MM.1S (cell line): ENCODE measurements at regions not wholly inside any gene's neighbourhood (a gene's known extent, or its start where the extent isn't known, plus 50 kb on each side); places are given as distances from the start of the nearest gene placed in this dataset.

Experiments used
- DNase-seq: peaks from one replicate; pipeline ENCODE4 v3.0.0-alpha.2; 2015
- H2AFZ ChIP-seq: fragments of 300-600 bp; sonication (generic); 2 replicates; pipeline ENCODE4 v1.6.0; 2016; ENCODE audit warnings: antibody characterized with exemption, low read length
- H3F3A ChIP-seq: fragments of 300-600 bp; sonication (generic); 2 replicates; pipeline ENCODE4 v1.6.1; 2016; ENCODE audit warnings: mild to moderate bottlenecking, antibody characterized with exemption, low read length, moderate library complexity, mixed read lengths; ENCODE audit not compliant: insufficient read depth
- H3K27ac ChIP-seq: fragments of 300-600 bp; sonication (generic); 2 replicates; pipeline ENCODE4 v1.5.1; 2016; ENCODE audit warnings: mild to moderate bottlenecking, low read length
- H3K27me3 ChIP-seq: fragments of 300-600 bp; sonication (generic); replicated peaks from 2 replicates; pipeline ENCODE4 v1.6.0; 2016; ENCODE audit warnings: low read length; ENCODE audit not compliant: insufficient read depth
- H3K36me3 ChIP-seq: fragments of 300-600 bp; sonication (generic); replicated peaks from 2 replicates; pipeline ENCODE4 v1.6.1; 2016; ENCODE audit warnings: mild to moderate bottlenecking, low read length, mixed read lengths; ENCODE audit not compliant: insufficient read depth
- H3K4me1 ChIP-seq: fragments of 300-600 bp; sonication (generic); 2 replicates; pipeline ENCODE4 v1.6.1; 2016; ENCODE audit warnings: low read length, mixed read lengths
- H3K4me2 ChIP-seq: fragments of 300-600 bp; sonication (generic); 2 replicates; pipeline ENCODE4 v1.6.0; 2016; ENCODE audit warnings: low read depth, low read length
- H3K4me3 ChIP-seq: fragments of 300-600 bp; sonication (generic); 2 replicates; pipeline ENCODE4 v1.5.1; 2016; ENCODE audit warnings: low read length, mixed read lengths
- H3K79me2 ChIP-seq: fragments of 300-600 bp; sonication (generic); 2 replicates; pipeline ENCODE4 v1.6.1; 2016; ENCODE audit warnings: mixed run types, low read length, mixed read lengths
- H3K9ac ChIP-seq: fragments of 300-600 bp; sonication (generic); 2 replicates; pipeline ENCODE4 v1.6.1; 2016; ENCODE audit warnings: low read length, mixed read lengths
- H3K9me2 ChIP-seq: fragments of 300-600 bp; sonication (generic); replicated peaks from 2 replicates; pipeline ENCODE4 v1.6.1; 2016; ENCODE audit warnings: mild to moderate bottlenecking, low read length, mixed read lengths; ENCODE audit not compliant: insufficient read depth
- H3K9me3 ChIP-seq: fragments of 300-600 bp; sonication (generic); replicated peaks from 2 replicates; pipeline ENCODE4 v1.6.1; 2016; ENCODE audit warnings: mild to moderate bottlenecking, low read length, mixed read lengths; ENCODE audit not compliant: insufficient read depth
- H4K20me1 ChIP-seq: fragments of 300-600 bp; sonication (generic); 2 replicates; pipeline ENCODE4 v1.6.1; 2016; ENCODE audit warnings: mild to moderate bottlenecking, low read length, moderate library complexity, mixed read lengths; ENCODE audit not compliant: insufficient read depth
- CTCF ChIP-seq: fragments of 300-600 bp; sonication (generic); IDR thresholded peaks from 2 replicates; pipeline ENCODE4 v1.5.1; 2016; ENCODE audit warnings: antibody characterized with exemption, low read length, mixed read lengths
- EZH2 ChIP-seq: fragments of 300-600 bp; sonication (generic); optimal IDR thresholded peaks from 2 replicates; pipeline ENCODE3; 2017; ENCODE audit warnings: low read depth, mild to moderate bottlenecking, antibody characterized with exemption, low read length, mixed read lengths
- EZH2phosphoT487 ChIP-seq: fragments of 300-600 bp; sonication (generic); IDR thresholded peaks from 2 replicates; pipeline ENCODE4 v1.6.1; 2018; ENCODE audit warnings: antibody characterized with exemption, low read length

GRCh38 chr6:125539892-125540291 lies 209.5 kb upstream of the HEY2 start:
- Histone ChIP-seq H3K79me2 (no peaks in the 10 kb centered on the region), H2AFZ (no peak overlapping the region), H3K9me2 (no peaks in the 10 kb centered on the region), H4K20me1 (no peaks in the 10 kb centered on the region), H3K9me3 (no peaks in the 10 kb centered on the region), H3K4me1 (no peaks in the 10 kb centered on the region), H3K27me3 (no peaks in the 10 kb centered on the region), H3K4me2 (no peak overlapping the region), H3K36me3 (no peaks in the 10 kb centered on the region), H3K9ac (no peak overlapping the region), H3K4me3 (no peak overlapping the region), H3F3A (no peaks in the 10 kb centered on the region), H3K27ac (no peak overlapping the region)
- DNase-seq = no peak
- TF ChIP-seq EZH2phosphoT487 = no peak
- no peak for TF ChIP-seq EZH2
- no peak for TF ChIP-seq CTCF

GRCh38 chr6:125544819-125545218 lies 204.6 kb upstream of the HEY2 start:
- no peak overlapping the region for H3K4me2 ChIP-seq
- no peaks in the 10 kb centered on the region for H3K9me3 ChIP-seq
- no peak for TF ChIP-seq EZH2phosphoT487
- no peak for TF ChIP-seq CTCF
- no peak for TF ChIP-seq EZH2
- H3K9me2 ChIP-seq = no peaks in the 10 kb centered on the region
- no peak overlapping the region for H3K27ac ChIP-seq
- no peaks in the 10 kb centered on the region for H4K20me1 ChIP-seq
- H3K4me1 ChIP-seq = no peaks in the 10 kb centered on the region
- no peaks in the 10 kb centered on the region for H3K27me3 ChIP-seq
- DNase-seq = no peak
- no peak overlapping the region for H3K9ac ChIP-seq
- H2AFZ ChIP-seq = no peak overlapping the region
- H3K36me3 ChIP-seq = no peaks in the 10 kb centered on the region
- no peaks in the 10 kb centered on the region for H3F3A ChIP-seq
- H3K4me3 ChIP-seq = no peak overlapping the region
- H3K79me2 ChIP-seq = no peaks in the 10 kb centered on the region

GRCh38 chr6:125546841-125547251 lies 202.6 kb upstream of the HEY2 start:
- Histone ChIP-seq H3K79me2 (no peaks in the 10 kb centered on the region), H3K27ac (no peak overlapping the region), H2AFZ (no peak overlapping the region), H3K36me3 (no peaks in the 10 kb centered on the region), H3K9me2 (no peaks in the 10 kb centered on the region), H3K9me3 (no peaks in the 10 kb centered on the region), H3F3A (no peaks in the 10 kb centered on the region), H4K20me1 (no peaks in the 10 kb centered on the region), H3K4me1 (no peaks in the 10 kb centered on the region), H3K9ac (no peak overlapping the region), H3K4me2 (no peak overlapping the region), H3K4me3 (no peak overlapping the region), H3K27me3 (no peaks in the 10 kb centered on the region)
- DNase-seq = no peak
- no peak for TF ChIP-seq EZH2
- no peak for TF ChIP-seq CTCF
